ENCODE measurements at regions not wholly inside any gene's neighbourhood (a gene's known extent, or its start where the extent isn't known, plus 50 kb on each side); places are given as distances from the start of the nearest gene placed in this dataset.

GRCh38 chr2:71788186-71788525 is 334.8 kb downstream of the DYSF start:
- peak; percentile 12 for DNase-seq

GRCh38 chr2:71787476-71788185 is 334.3 kb downstream of the DYSF start:
- DNase-seq = no peak

- DNase-seq = no peak
Observed at GRCh38 chr2:71787108-71787415, 333.7 kb downstream of the DYSF start.

- DNase-seq = no peak
Observed at GRCh38 chr2:71786291-71787107, 333.1 kb downstream of the DYSF start.

GRCh38 chr2:71785516-71785981 is 332.2 kb downstream of the DYSF start:
- DNase-seq = no peak

GRCh38 chr2:71784734-71785511 is 331.6 kb downstream of the DYSF start:
- no peak for DNase-seq

- DNase-seq = no peak
Observed at GRCh38 chr2:71783815-71784214, 330.5 kb downstream of the DYSF start.

GRCh38 chr2:71783215-71783614 is 329.9 kb downstream of the DYSF start:
- DNase-seq = no peak

GRCh38 chr2:71782323-71782722 is 329.0 kb downstream of the DYSF start:
- DNase-seq = no peak

- DNase-seq = no peak
Observed at GRCh38 chr2:71781695-71782228, 328.4 kb downstream of the DYSF start.

GRCh38 chr2:71780162-71780561 is 326.8 kb downstream of the DYSF start:
- no peak for DNase-seq

- DNase-seq = no peak
Observed at GRCh38 chr2:71779774-71780105, 326.4 kb downstream of the DYSF start.

- DNase-seq = no peak
Observed at GRCh38 chr2:71778936-71779773, 325.8 kb downstream of the DYSF start.

GRCh38 chr2:71778514-71778913 is 325.2 kb downstream of the DYSF start:
- DNase-seq = no peak

GRCh38 chr2:71777946-71778345 is 324.6 kb downstream of the DYSF start:
- DNase-seq = no peak

- no peak for DNase-seq
Observed at GRCh38 chr2:71776227-71776626, 322.9 kb downstream of the DYSF start.

- no peak for DNase-seq
Observed at GRCh38 chr2:71773218-71773617, 319.9 kb downstream of the DYSF start.

GRCh38 chr2:71772510-71773172 is 319.3 kb downstream of the DYSF start:
- DNase-seq = no peak

- DNase-seq = no peak
Observed at GRCh38 chr2:71767663-71768062, 314.3 kb downstream of the DYSF start.

- DNase-seq = no peak
Observed at GRCh38 chr2:71759060-71759459, 305.7 kb downstream of the DYSF start.

- no peak for DNase-seq
Observed at GRCh38 chr2:71757351-71757750, 304.0 kb downstream of the DYSF start.

GRCh38 chr2:71756280-71756906 is 303.0 kb downstream of the DYSF start:
- no peak for DNase-seq
